IMR-90 (cell line): ENCODE measurements at regions not wholly inside any gene's neighbourhood (a gene's known extent, or its start where the extent isn't known, plus 50 kb on each side); places are given as distances from the start of the nearest gene placed in this dataset.

Source experiments
- ATAC-seq: fragments of 200-7000 bp; cut with Tn5 transposase; 2 replicates; pipeline ENCODE4 v1.9.1; 2020; ENCODE audit warnings: low read depth, mild to moderate bottlenecking, moderate library complexity
- BruUV-seq: library from RNA; stranded (reverse); fragments of 400-500 nt; replicated peaks from 2 replicates; lab custom pipeline; 2021; lab: Mats Ljungman, UMichigan
- CTCF ChIA-PET: fragments of 300-600 bp; formaldehyde crosslinking; extraction: SDS; loops from one replicate; lab custom pipeline; 2021; ENCODE audit warnings: antibody characterized with exemption; lab: Yijun Ruan, JAX
- POLR2A ChIA-PET: fragments of 300-600 bp; sonication (Branson Sonifier 250); formaldehyde crosslinking; loops from one replicate; lab custom pipeline; 2022; ENCODE audit warnings: antibody characterized with exemption; ENCODE audit not compliant: unreplicated experiment; lab: Charles Lee
- DNase-seq: peaks from one replicate; pipeline ENCODE4 v3.0.0; 2013
- H2AFZ ChIP-seq: replicated peaks from 2 replicates; pipeline ENCODE3; 2013; ENCODE audit warnings: low read length, mild to moderate bottlenecking; ENCODE audit not compliant: poor library complexity
- H2AK5ac ChIP-seq: 2 replicates; pipeline ENCODE4 v1.6.1; 2013; ENCODE audit warnings: low read depth, low read length, inconsistent platforms
- H2AK9ac ChIP-seq: replicated peaks from 2 replicates; pipeline ENCODE3; 2013; ENCODE audit warnings: mild to moderate bottlenecking, low read depth, low read length, moderate library complexity; ENCODE audit not compliant: poor library complexity
- H2BK120ac ChIP-seq: 2 replicates; pipeline ENCODE4 v1.6.1; 2013; ENCODE audit warnings: low read depth, low read length, inconsistent platforms
- H2BK15ac ChIP-seq: 3 replicates; pipeline ENCODE4 v1.6.1; 2013; ENCODE audit warnings: low read depth, low read length, inconsistent platforms
- H2BK20ac ChIP-seq: 2 replicates; pipeline ENCODE4 v1.6.1; 2013; ENCODE audit warnings: low read depth, mild to moderate bottlenecking, inconsistent platforms, low read length, moderate library complexity
- H2BK5ac ChIP-seq: 2 replicates; pipeline ENCODE4 v1.6.1; 2013; ENCODE audit warnings: mild to moderate bottlenecking, low read depth, low read length, inconsistent platforms; ENCODE audit not compliant: poor library complexity, severe bottlenecking
- H3K14ac ChIP-seq: replicated peaks from 2 replicates; pipeline ENCODE4 v1.6.1; 2013; ENCODE audit warnings: low read depth, low read length, inconsistent platforms
- H3K18ac ChIP-seq: 2 replicates; pipeline ENCODE4 v1.6.1; 2013; ENCODE audit warnings: low read depth, low read length, control low read depth
- H3K23ac ChIP-seq: 2 replicates; pipeline ENCODE4 v1.6.1; 2013; ENCODE audit warnings: low read depth, low read length, inconsistent platforms
- H3K27ac ChIP-seq: 2 replicates; pipeline ENCODE4 v1.5.1; 2013; ENCODE audit warnings: mild to moderate bottlenecking, control low read depth, low read length; ENCODE audit not compliant: insufficient read depth
- H3K27me3 ChIP-seq: 2 replicates; pipeline ENCODE4 v1.6.1; 2013; ENCODE audit warnings: low read length; ENCODE audit not compliant: control insufficient read depth, insufficient read depth
- H3K36me3 ChIP-seq: 2 replicates; pipeline ENCODE4 v1.6.1; 2013; ENCODE audit warnings: low read length, mixed read lengths; ENCODE audit not compliant: control insufficient read depth, insufficient read depth
- H3K4ac ChIP-seq: 2 replicates; pipeline ENCODE4 v1.6.1; 2013; ENCODE audit warnings: low read depth, low read length, inconsistent platforms
- H3K4me1 ChIP-seq: 2 replicates; pipeline ENCODE4 v1.6.1; 2013; ENCODE audit warnings: low read length, mixed read lengths; ENCODE audit not compliant: control insufficient read depth, insufficient read depth
- H3K4me2 ChIP-seq: 2 replicates; pipeline ENCODE4 v1.6.1; 2013; ENCODE audit warnings: low read depth, mild to moderate bottlenecking, control low read depth, low read length, moderate library complexity
- H3K4me3 ChIP-seq: 2 replicates; pipeline ENCODE4 v1.5.1; 2013; ENCODE audit warnings: low read depth, mild to moderate bottlenecking, control low read depth, low read length, moderate library complexity; ENCODE audit not compliant: insufficient read depth
- H3K56ac ChIP-seq: 2 replicates; pipeline ENCODE4 v1.6.1; 2013; ENCODE audit warnings: low read length, inconsistent platforms; ENCODE audit not compliant: insufficient read depth; ENCODE audit errors: extremely low read depth
- H3K79me1 ChIP-seq, 2 experiments: 2 replicates each; pipeline ENCODE4 v1.6.1; 2013; ENCODE audit warnings: low read length in 2 of 2, inconsistent platforms in 1 of 2, low read depth in 1 of 2
- H3K9ac ChIP-seq: 2 replicates; pipeline ENCODE4 v1.6.1; 2013; ENCODE audit warnings: low read depth, low read length, control low read depth
- H3K9me1 ChIP-seq: 2 replicates; pipeline ENCODE4 v1.6.1; 2013; ENCODE audit warnings: low read length, inconsistent platforms; ENCODE audit not compliant: insufficient read depth
- H3K9me3 ChIP-seq: 2 replicates; pipeline ENCODE4 v1.6.1; 2013; ENCODE audit warnings: low read length; ENCODE audit not compliant: control insufficient read depth, insufficient read depth
- H4K20me1 ChIP-seq: 2 replicates; pipeline ENCODE4 v1.6.1; 2013; ENCODE audit warnings: low read length, inconsistent platforms; ENCODE audit not compliant: insufficient read depth
- H4K5ac ChIP-seq: 2 replicates; pipeline ENCODE4 v1.6.1; 2013; ENCODE audit warnings: mild to moderate bottlenecking, low read depth, low read length, control low read depth
- H4K8ac ChIP-seq, 2 experiments: 2 replicates each; pipeline ENCODE4 v1.6.1; 2013; ENCODE audit warnings: low read depth in 2 of 2, low read length in 2 of 2, control low read depth in 1 of 2, inconsistent platforms in 1 of 2
- H4K91ac ChIP-seq: 2 replicates; pipeline ENCODE4 v1.6.1; 2013; ENCODE audit warnings: low read depth, low read length, inconsistent platforms; ENCODE audit not compliant: insufficient read depth
- BHLHE40 ChIP-seq: fragments of 150-350 bp; IDR thresholded peaks from 2 replicates; pipeline ENCODE4 v1.6.1; 2016; ENCODE audit warnings: mild to moderate bottlenecking, low read depth, low read length
- CEBPB ChIP-seq: IDR thresholded peaks from 2 replicates; pipeline ENCODE4 v1.6.1; 2012; ENCODE audit warnings: low read depth, low read length, improper control_type of control experiment
- CHD1 ChIP-seq: IDR thresholded peaks from 2 replicates; pipeline ENCODE4 v1.6.1; 2012; ENCODE audit warnings: low read depth, low read length, improper control_type of control experiment
- ELK1 ChIP-seq: fragments of 150-350 bp; IDR thresholded peaks from 2 replicates; pipeline ENCODE4 v1.6.1; 2016; ENCODE audit warnings: low read depth, mild to moderate bottlenecking, low read length, moderate library complexity, borderline replicate concordance
- FOS ChIP-seq: fragments of 150-350 bp; IDR thresholded peaks from 2 replicates; pipeline ENCODE4 v1.6.1; 2016; ENCODE audit warnings: low read depth, low read length
- MAFK ChIP-seq: IDR thresholded peaks from 2 replicates; pipeline ENCODE4 v1.6.1; 2012; ENCODE audit warnings: low read depth, low read length, improper control_type of control experiment
- MAZ ChIP-seq: IDR thresholded peaks from 2 replicates; pipeline ENCODE4 v1.6.1; 2012; ENCODE audit warnings: low read depth, mild to moderate bottlenecking, low read length, improper control_type of control experiment, moderate library complexity, borderline replicate concordance
- MXI1 ChIP-seq: IDR thresholded peaks from 2 replicates; pipeline ENCODE4 v1.6.1; 2012; ENCODE audit warnings: low read depth, mild to moderate bottlenecking, low read length, moderate library complexity, borderline replicate concordance
- NFE2L2 ChIP-seq: fragments of 150-350 bp; IDR thresholded peaks from 2 replicates; pipeline ENCODE4 v1.6.1; 2016; ENCODE audit warnings: low read depth, mild to moderate bottlenecking, low read length
- POLR2A ChIP-seq: IDR thresholded peaks from 2 replicates; pipeline ENCODE4 v1.6.1; 2012; ENCODE audit warnings: mild to moderate bottlenecking, low read depth, low read length
- RAD21 ChIP-seq: IDR thresholded peaks from 2 replicates; pipeline ENCODE4 v1.6.1; 2012; ENCODE audit warnings: low read length, improper control_type of control experiment
- RFX5 ChIP-seq: IDR thresholded peaks from 2 replicates; pipeline ENCODE4 v1.8.0; 2012; ENCODE audit warnings: low read depth, mild to moderate bottlenecking, low read length, moderate library complexity
- USF2 ChIP-seq: fragments of 150-350 bp; IDR thresholded peaks from 2 replicates; pipeline ENCODE4 v1.6.1; 2017; ENCODE audit warnings: mild to moderate bottlenecking, antibody characterized with exemption, low read length, low read depth
- dilution Hi-C: fragments of 300-500 bp; cut with HindIII; formaldehyde crosslinking; loops from one replicate; pipeline ENCODE4 v1.14.3; 2018; ENCODE audit warnings: low sequenced_read_pairs; ENCODE audit not compliant: unreplicated experiment
- in situ Hi-C: fragments of 300-500 bp; cut with MboI; formaldehyde crosslinking; loops from 3 replicates; pipeline ENCODE4 v1.14.3; 2019; ENCODE audit warnings: low sequenced_read_pairs, inconsistent platforms, mixed read lengths
- intact Hi-C: fragments of 100-400 bp; cut with micrococcal nuclease; formaldehyde crosslinking; loops from 2 replicates; pipeline ENCODE4 v1.10.0; 2022

- Histone ChIP-seq H2BK120ac (no peak overlapping the region), H3K14ac (no peak overlapping the region), H3K9me1 (no peaks in the 10 kb centered on the region), H2BK15ac (no peak overlapping the region), H3K79me1 (no peaks in the 10 kb centered on the region), H4K20me1 (no peaks in the 10 kb centered on the region), H3K9ac (no peak overlapping the region), H3K4me3 (no peak overlapping the region), H4K5ac (no peak overlapping the region), H2AFZ (no peak overlapping the region), H3K4ac (no peak overlapping the region), H3K4me2 (no peak overlapping the region), H4K91ac (no peak overlapping the region), H3K4me1 (no peaks in the 10 kb centered on the region), H3K56ac (no peak overlapping the region), H3K9me3 (no peaks in the 10 kb centered on the region), H2AK9ac (no peak overlapping the region), H3K23ac (no peak overlapping the region), H3K27me3 (no peaks in the 10 kb centered on the region), H2AK5ac (no peak overlapping the region), H3K36me3 (no peaks in the 10 kb centered on the region), H2BK5ac (no peak overlapping the region), H2BK20ac (no peak overlapping the region), H3K18ac (no peak overlapping the region), H3K27ac (no peak overlapping the region), H4K8ac (no peak overlapping the region)
- intact Hi-C loops = no loop called here
- POLR2A ChIA-PET = no interaction called here
- no TSS peak for BruUV-seq
- CTCF ChIA-PET = no interaction called here
- in situ Hi-C loops = no loop called here
- dilution Hi-C loops = no loop called here
- no peak for TF ChIP-seq RAD21
- TF ChIP-seq FOS = no peak
- TF ChIP-seq USF2 = no peak
- no peak for TF ChIP-seq ELK1
- TF ChIP-seq BHLHE40 = no peak
- no peak for TF ChIP-seq CHD1
- TF ChIP-seq NFE2L2 = no peak
- no peak for TF ChIP-seq MAFK
- no peak for TF ChIP-seq MAZ
- TF ChIP-seq MXI1 = no peak
- no peak for TF ChIP-seq POLR2A
- TF ChIP-seq RFX5 = no peak
- no peak for TF ChIP-seq CEBPB
- no peak for ATAC-seq
- no peak for DNase-seq
These were observed 377.4 kb downstream of the HTR7 start for GRCh38 chr10:90480466-90480865.
